Suprapubic skin (tissue), 3 donors: ENCODE measurements at regions not wholly inside any gene's neighbourhood (a gene's known extent, or its start where the extent isn't known, plus 50 kb on each side); places are given as distances from the start of the nearest gene placed in this dataset.

Source experiments
- POLR2AphosphoS5 ChIP-seq, 3 donors: sonication (generic); formaldehyde crosslinking; IDR thresholded peaks; one replicate each; pipeline ENCODE4 v1.6.1; 2017; ENCODE audit warnings: antibody characterized with exemption in 3 of 3
- TF ChIP-seq, protein P1 (sequence below), 2 donors: fragments of 200-600 bp in 1 of 2; fragments of 450-650 bp in 1 of 2; sonication (generic) in 1 of 2; IDR thresholded peaks; one replicate each; pipeline ENCODE4 v1.5.1; 2016 to 2019; ENCODE audit warnings: antibody characterized with exemption in 2 of 2, mild to moderate bottlenecking in 1 of 2, moderate library complexity in 1 of 2

DNA sequence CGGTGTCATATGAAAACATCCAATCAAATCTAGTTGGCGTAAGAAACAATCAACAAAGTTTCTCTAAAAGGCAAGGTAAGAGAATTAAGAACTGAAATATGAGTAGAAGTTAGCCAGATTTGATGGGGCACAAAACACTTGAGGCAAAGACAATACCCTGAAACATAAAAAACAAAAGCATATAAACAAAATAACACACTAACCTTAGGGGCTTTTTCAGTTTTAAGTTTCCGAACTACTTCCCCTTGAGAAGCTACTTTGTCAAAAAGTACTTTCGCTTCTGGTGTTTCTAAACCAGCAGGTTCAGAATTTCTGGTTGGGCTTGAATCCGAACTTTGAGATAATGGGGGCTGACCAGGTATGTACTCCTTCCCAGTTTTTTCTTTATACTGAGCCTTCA, 57.9 kb downstream of the EPRS1 start:
- TF ChIP-seq POLR2AphosphoS5 (IDR thresholded peaks at IDR 0.05): no peak
- TF ChIP-seq, protein P1, sequence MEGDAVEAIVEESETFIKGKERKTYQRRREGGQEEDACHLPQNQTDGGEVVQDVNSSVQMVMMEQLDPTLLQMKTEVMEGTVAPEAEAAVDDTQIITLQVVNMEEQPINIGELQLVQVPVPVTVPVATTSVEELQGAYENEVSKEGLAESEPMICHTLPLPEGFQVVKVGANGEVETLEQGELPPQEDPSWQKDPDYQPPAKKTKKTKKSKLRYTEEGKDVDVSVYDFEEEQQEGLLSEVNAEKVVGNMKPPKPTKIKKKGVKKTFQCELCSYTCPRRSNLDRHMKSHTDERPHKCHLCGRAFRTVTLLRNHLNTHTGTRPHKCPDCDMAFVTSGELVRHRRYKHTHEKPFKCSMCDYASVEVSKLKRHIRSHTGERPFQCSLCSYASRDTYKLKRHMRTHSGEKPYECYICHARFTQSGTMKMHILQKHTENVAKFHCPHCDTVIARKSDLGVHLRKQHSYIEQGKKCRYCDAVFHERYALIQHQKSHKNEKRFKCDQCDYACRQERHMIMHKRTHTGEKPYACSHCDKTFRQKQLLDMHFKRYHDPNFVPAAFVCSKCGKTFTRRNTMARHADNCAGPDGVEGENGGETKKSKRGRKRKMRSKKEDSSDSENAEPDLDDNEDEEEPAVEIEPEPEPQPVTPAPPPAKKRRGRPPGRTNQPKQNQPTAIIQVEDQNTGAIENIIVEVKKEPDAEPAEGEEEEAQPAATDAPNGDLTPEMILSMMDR (IDR thresholded peaks at IDR 0.05): no peak
